DND-41 (cell line): ENCODE measurements at regions not wholly inside any gene's neighbourhood (a gene's known extent, or its start where the extent isn't known, plus 50 kb on each side); places are given as distances from the start of the nearest gene placed in this dataset.
A peak's percentile ranks its signal among the peaks of the same experiment; 100 is the strongest.

Source experiments
- ATAC-seq: fragments of 200-7000 bp; cut with Tn5 transposase; 3 replicates; pipeline ENCODE4 v1.9.1; 2021; ENCODE audit warnings: low read depth; ENCODE audit not compliant: insufficient read depth
- DNase-seq: peaks from one replicate; pipeline ENCODE4 v3.0.0-alpha.2; 2020
- H2AFZ ChIP-seq: 2 replicates; pipeline ENCODE4 v1.6.0; 2012; ENCODE audit warnings: low read depth, low read length
- H3K27ac ChIP-seq: 2 replicates; pipeline ENCODE4 v1.5.1; 2012; ENCODE audit warnings: low read length, inconsistent platforms
- H3K27me3 ChIP-seq: fragments of 200-600 bp; sonication (generic); 2 replicates; pipeline ENCODE4 v1.6.0; 2012; ENCODE audit warnings: low read length, mild to moderate bottlenecking, inconsistent platforms; ENCODE audit not compliant: insufficient read depth, poor library complexity
- H3K36me3 ChIP-seq: 2 replicates; pipeline ENCODE4 v1.5.1; 2012; ENCODE audit warnings: low read length, inconsistent platforms; ENCODE audit not compliant: insufficient read depth
- H3K4me1 ChIP-seq: 2 replicates; pipeline ENCODE4 v1.5.1; 2012; ENCODE audit warnings: mild to moderate bottlenecking, low read length; ENCODE audit not compliant: insufficient read depth
- H3K4me2 ChIP-seq: 2 replicates; pipeline ENCODE4 v1.6.0; 2012; ENCODE audit warnings: mild to moderate bottlenecking, moderate library complexity, low read length, inconsistent platforms; ENCODE audit not compliant: insufficient read depth
- H3K4me3 ChIP-seq, 2 experiments: fragments of 200-600 bp in 1 of 2; shearing (Covaris generic) in 1 of 2; 2 replicates each; pipeline ENCODE4 v1.5.1; 2012 to 2016; ENCODE audit warnings: inconsistent platforms in 2 of 2, low read length in 2 of 2, mild to moderate bottlenecking in 2 of 2, low read depth in 1 of 2, moderate library complexity in 1 of 2
- H3K79me2 ChIP-seq: 2 replicates; pipeline ENCODE4 v1.6.0; 2012; ENCODE audit warnings: low read length, inconsistent platforms; ENCODE audit not compliant: insufficient read depth
- H3K9ac ChIP-seq: 2 replicates; pipeline ENCODE4 v1.6.0; 2012; ENCODE audit warnings: low read depth, mild to moderate bottlenecking, inconsistent platforms, low read length, moderate library complexity
- H3K9me3 ChIP-seq: 2 replicates; pipeline ENCODE4 v1.5.1; 2012; ENCODE audit warnings: low read length, moderate library complexity, mild to moderate bottlenecking, inconsistent platforms; ENCODE audit not compliant: insufficient read depth, severe bottlenecking
- H4K20me1 ChIP-seq: 2 replicates; pipeline ENCODE4 v1.6.0; 2012; ENCODE audit warnings: low read length; ENCODE audit not compliant: insufficient read depth
- EZH2 ChIP-seq: IDR thresholded peaks from 3 replicates; pipeline ENCODE4 v1.6.1; 2012; ENCODE audit warnings: borderline replicate concordance, low read depth, mild to moderate bottlenecking, moderate library complexity, low read length, inconsistent platforms; ENCODE audit not compliant: severe bottlenecking
- TF ChIP-seq, protein P1 (sequence below): IDR thresholded peaks from 2 replicates; pipeline ENCODE4 v1.5.1; 2012; ENCODE audit warnings: borderline replicate concordance, low read length, moderate library complexity, mild to moderate bottlenecking; ENCODE audit not compliant: poor library complexity, severe bottlenecking; ENCODE audit errors: extremely low read depth

DNA sequence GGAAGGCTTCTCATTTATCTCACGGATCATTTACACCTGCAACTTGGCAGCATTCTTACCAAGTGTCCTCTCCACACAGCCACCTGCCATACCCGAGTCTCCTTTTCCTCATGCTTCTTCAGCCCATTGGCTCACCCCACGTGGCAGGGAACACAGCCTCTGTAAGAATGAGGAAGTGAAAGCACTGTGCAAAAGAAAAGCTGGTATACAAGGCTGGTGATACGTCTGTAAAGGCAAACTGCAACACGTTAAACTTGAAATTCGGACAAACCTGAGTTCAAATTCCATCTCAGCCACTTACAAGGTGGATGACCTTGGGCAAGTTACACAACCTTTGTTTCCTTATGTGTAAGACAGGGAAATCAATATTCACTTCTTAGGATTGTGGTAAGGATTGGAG is 164.0 kb upstream of the RASGEF1B start:
- no peak for TF ChIP-seq EZH2
- TF ChIP-seq, protein P1, sequence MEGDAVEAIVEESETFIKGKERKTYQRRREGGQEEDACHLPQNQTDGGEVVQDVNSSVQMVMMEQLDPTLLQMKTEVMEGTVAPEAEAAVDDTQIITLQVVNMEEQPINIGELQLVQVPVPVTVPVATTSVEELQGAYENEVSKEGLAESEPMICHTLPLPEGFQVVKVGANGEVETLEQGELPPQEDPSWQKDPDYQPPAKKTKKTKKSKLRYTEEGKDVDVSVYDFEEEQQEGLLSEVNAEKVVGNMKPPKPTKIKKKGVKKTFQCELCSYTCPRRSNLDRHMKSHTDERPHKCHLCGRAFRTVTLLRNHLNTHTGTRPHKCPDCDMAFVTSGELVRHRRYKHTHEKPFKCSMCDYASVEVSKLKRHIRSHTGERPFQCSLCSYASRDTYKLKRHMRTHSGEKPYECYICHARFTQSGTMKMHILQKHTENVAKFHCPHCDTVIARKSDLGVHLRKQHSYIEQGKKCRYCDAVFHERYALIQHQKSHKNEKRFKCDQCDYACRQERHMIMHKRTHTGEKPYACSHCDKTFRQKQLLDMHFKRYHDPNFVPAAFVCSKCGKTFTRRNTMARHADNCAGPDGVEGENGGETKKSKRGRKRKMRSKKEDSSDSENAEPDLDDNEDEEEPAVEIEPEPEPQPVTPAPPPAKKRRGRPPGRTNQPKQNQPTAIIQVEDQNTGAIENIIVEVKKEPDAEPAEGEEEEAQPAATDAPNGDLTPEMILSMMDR, result no peak
- Histone ChIP-seq H3K79me2 (no peaks in the 10 kb centered on the region), H3K4me2 (no peak overlapping the region), H3K27ac (no peak overlapping the region), H3K9ac (no peak overlapping the region), H3K4me1 (no peaks in the 10 kb centered on the region), H3K36me3 (no peaks in the 10 kb centered on the region), H4K20me1 (no peaks in the 10 kb centered on the region), H2AFZ (peak overlapping the region; percentile 57), H3K9me3 (no peaks in the 10 kb centered on the region), H3K27me3 (no peaks in the 10 kb centered on the region), H3K4me3 (no peak overlapping the region)
- peak; percentile 45; the same call in 2 of the 3 replicates for ATAC-seq
- DNase-seq, result no peak

DNA sequence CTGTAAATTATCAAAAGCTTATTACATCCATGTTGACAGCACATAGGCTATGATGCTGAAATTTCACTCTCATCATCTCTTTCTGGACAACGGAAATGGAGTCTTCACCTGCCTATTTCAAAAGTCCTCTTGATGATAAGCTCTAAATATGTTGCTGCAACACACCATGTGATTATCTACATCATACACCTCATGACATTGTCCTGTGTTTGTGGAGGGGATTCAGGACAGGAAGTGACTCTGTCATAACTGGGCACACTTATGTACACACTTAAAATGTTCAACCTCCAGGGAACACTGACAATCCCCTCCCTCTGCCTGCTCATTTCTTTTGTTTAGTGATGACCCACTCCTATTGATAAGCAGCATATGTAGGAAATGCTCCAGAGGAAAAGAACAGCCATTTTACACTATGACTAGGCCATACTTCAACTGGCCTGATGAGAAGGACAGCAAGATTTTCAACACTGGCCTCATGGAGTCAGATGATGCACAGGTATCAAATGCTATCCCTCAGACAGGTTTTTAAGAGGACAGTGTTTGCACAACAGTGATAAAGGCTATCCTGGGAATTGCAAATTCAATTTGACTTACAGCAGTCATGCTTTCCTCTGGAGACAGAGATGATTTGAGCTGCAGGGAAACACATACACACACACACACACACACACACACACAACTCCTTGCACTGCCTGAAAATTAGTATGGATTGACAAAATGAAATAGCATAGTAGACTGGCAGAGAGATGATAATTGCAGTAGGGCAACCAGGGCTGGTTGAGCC is 163.3 kb upstream of the RASGEF1B start:
- no peaks in the 10 kb centered on the region for H3K9me3 ChIP-seq
- H4K20me1 ChIP-seq, result no peaks in the 10 kb centered on the region
- H3K36me3 ChIP-seq, result no peaks in the 10 kb centered on the region
- no peaks in the 10 kb centered on the region for H3K79me2 ChIP-seq
- no peaks in the 10 kb centered on the region for H3K4me1 ChIP-seq
- no peak overlapping the region for H3K4me2 ChIP-seq
- H3K27ac ChIP-seq, result no peak overlapping the region
- H2AFZ ChIP-seq, result no peak overlapping the region
- DNase-seq (no peak), ATAC-seq (no peak)
- no peak overlapping the region for H3K9ac ChIP-seq
- no peak for TF ChIP-seq EZH2
- TF ChIP-seq, protein P1, result no peak
- H3K27me3 ChIP-seq, result no peaks in the 10 kb centered on the region
- H3K4me3 ChIP-seq, result no peak overlapping the region

DNA sequence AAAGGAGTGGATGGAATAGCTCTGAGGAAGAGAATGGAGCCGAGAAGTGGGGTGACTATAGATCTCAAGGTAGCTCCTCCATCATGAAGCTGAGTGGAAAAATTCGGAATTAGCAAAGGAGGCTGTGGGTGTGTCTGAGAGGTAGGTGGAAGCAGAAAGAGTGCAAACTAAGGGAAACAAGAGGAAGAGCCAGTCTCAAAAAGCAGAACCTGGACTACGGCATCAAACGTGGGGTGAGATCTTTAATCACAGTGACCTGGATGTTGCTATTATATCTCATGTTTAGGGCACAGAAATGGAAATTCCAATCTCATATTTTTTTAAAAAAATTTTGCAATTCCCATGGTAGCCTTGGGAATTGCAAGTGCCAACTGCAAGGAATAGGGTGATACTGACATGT is 162.5 kb upstream of the RASGEF1B start:
- no peaks in the 10 kb centered on the region for H3K79me2 ChIP-seq
- no peaks in the 10 kb centered on the region for H4K20me1 ChIP-seq
- no peaks in the 10 kb centered on the region for H3K4me1 ChIP-seq
- ATAC-seq (no peak), DNase-seq (no peak)
- H3K27me3 ChIP-seq, result no peaks in the 10 kb centered on the region
- no peak overlapping the region for H3K4me2 ChIP-seq
- no peak for TF ChIP-seq EZH2
- TF ChIP-seq, protein P1, result no peak
- no peaks in the 10 kb centered on the region for H3K9me3 ChIP-seq
- no peaks in the 10 kb centered on the region for H3K36me3 ChIP-seq
- no peak overlapping the region for H2AFZ ChIP-seq
- no peak overlapping the region for H3K4me3 ChIP-seq
- H3K9ac ChIP-seq, result no peak overlapping the region
- no peak overlapping the region for H3K27ac ChIP-seq
